ENCODE measurements at regions not wholly inside any gene's neighbourhood (a gene's known extent, or its start where the extent isn't known, plus 50 kb on each side); places are given as distances from the start of the nearest gene placed in this dataset.

DNA sequence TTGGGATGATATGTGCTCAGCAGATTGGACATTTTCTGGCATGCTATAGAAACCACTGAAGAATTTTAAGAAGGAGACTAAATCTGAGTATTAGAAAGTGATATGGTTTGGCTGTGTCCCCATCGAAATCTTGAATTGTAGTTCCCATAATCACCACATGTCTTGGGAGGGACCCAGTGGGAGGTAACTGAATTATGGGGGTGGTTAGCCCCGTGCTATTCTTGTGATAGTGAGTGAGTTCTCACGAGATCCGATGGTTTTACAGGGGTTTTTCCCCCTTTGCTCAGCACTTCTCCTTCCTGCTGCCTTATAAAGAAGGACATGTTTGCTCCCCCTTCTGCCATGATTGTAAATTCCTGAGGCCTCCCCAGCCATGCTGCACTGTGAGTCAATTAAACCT, 535.9 kb upstream of the VRK2 start:
- DNase-seq (ENCODE audit: low spot score): no peak

DNA sequence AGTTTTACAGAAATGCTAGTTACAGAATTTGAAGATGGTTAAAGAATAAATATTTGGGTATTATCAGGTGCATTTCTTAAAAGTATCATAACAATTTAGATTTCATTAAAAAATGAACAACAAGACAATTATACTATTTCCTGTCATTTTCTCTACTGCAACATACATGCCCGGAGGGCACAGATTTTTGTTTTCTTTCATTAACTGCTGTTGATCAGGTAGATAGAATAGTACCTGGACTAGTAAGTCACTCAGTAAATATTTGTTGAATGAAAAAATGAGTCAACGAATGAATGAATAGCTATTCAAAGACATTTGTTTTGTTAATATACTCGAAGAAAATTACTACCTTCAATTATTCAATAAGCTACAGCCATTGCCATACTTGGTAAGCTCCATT, 531.2 kb upstream of the VRK2 start:
- no peak for DNase-seq (ENCODE audit: low spot score)

DNA sequence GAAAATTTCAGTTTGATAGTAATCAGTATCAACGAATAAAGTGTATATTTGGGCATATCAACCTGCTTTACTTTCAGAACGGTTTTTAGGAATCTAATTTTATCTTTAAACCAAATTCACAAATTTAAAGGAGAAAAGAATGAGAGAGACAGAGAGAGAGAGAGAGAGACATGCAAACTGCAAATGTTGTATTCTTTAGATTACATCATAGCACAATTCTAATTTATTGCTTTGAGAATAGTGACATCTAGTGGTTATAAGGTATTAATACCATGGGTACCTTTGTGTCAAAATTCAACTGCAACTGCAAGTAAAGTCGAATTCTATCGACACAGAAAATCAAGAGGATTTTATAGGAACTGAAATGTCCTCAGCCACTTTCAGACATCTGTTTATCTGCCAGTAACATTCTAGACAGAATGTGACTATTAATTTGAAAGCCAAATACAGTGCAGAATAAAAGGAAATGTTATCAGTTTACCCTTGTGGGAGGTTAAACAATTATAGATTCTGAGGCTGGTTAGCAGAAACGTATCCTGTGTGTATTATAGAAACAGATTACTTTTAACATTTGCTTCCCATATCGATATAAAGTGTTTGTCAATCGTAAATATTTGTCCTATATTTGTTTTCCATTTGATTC, 529.8 kb upstream of the VRK2 start:
- peak; percentile 59 for DNase-seq (ENCODE audit: low spot score)

DNA sequence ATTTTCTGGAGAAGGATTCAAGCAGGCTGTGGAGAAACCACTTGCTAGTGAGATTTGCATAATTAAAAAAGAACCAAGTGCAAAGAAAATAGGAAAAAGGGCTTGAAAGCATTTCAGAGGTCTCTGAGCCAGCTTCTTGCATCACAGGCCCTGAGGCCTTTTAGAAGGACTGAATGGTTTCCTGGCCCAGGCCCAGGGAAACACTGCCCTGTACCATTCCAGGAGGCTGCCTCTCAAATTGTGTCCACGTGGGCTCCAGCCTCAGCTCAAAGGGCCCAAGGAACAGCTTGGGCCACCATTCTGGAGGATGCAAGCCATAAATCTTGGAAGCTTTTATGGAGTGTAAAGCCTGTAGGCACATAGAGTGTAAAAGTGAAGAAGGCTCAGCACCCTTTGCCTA, 523.3 kb upstream of the VRK2 start:
- no peak for DNase-seq (ENCODE audit: low spot score)

DNA sequence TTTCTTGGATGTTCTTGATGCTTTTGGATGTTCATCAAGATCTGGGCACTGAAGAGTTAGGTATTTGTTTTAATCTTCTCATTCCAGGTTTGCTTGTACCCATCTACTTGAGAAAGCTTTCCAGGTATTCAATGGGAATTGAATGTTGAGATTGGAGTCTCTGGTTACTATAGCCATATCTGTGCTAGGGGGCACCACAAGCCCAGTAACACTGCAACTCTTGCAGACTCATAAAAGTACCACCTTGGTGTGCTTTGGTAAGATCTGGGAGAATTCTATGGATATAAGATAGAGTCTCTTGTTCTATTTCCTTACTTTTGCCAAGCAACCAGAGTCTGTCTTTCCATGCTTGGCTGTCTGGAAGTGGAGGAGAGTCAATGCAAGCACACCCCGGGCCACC, 518.9 kb upstream of the VRK2 start:
- DNase-seq (ENCODE audit: low spot score): no peak

DNA sequence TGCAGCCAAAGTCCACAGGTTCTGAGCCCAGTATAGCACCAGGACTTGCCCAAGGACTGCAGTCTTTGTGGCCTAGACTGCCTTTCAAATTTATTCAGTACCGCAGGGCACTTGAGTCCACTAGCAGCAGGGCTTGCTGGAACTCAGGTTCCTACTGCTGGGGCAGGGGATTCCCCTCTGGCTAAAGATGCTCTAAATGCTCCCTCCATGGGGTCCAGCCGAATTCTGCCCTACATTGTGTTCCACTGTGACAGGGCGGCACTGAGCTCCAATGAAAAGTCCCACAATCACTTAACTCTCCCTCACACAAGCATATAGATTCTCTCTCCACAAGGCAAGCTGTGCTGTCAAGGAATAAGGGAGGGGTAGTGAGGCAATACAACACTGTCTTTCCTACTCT, 518.1 kb upstream of the VRK2 start:
- DNase-seq (ENCODE audit: low spot score): no peak

DNA sequence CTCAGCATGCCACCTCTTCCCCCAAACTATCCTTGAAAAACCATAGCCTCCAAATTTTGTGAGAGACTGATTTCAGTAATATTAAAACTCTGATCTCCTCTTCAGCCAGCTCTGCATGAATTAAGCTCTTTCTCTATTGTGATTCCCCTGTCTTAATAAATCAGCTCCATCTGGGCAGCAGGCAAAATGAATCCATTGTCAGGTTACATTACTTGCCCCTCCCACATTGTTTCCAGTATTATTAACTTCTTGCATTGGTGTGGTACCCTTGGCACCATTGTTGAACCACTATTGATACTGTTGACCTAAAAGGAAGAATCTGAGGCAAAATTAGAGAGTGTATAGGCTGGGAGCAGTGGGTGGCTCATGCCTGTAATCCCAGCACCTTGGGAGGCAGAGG, 512.2 kb upstream of the VRK2 start:
- no peak for DNase-seq (ENCODE audit: low spot score)

DNA sequence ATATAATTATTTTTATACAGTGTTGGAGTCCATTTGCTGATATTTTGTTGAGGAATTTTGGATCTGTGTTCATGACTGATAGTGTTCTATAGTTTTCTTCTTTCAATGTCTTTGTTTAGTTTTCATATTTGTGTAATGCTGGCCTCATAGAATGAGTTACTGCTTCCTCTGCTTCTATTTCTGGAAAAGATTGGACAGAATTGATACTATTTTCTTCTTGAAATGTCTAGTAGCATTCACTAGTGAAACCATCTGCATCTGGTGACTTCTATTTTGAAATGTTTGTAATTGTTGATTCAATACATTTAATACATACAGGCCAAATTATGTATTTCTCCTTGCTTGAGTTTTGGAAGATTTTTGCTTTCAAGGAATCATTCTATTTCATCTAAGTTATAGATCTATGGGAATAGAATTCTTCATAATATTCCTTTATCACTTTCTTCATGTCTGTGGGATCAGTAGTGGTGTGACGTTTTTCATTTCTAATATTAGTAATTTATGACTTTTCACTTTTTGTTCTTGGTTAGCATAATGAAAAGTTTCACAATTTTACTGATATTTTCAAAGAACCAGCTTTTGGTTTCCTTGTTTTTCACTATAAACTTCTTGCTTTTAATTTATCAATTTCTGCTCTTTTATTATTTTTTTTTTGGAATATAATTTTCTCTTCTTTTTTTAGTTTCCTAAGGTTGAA, 509.9 kb upstream of the VRK2 start:
- DNase-seq (ENCODE audit: low spot score): no peak

DNA sequence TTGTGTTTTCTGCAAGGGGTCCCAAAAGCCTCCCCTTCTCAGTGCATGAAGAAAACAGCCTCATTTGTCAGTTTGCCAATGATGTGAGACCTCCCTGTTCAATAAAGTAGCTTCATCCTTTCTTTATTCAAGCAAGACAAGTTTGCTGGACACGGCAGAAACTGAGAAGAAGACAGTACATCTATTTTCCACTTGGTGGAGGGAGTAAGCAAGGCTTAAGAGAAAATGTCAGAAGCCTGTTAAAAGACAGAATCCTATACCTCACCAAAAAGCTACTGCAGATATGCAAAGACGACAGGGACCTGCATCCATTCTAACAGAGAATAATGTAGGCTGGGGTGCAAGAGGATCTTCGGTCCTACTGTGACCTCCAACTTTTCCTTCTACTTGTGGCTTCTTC, 506.8 kb upstream of the VRK2 start:
- DNase-seq (ENCODE audit: low spot score): no peak

DNA sequence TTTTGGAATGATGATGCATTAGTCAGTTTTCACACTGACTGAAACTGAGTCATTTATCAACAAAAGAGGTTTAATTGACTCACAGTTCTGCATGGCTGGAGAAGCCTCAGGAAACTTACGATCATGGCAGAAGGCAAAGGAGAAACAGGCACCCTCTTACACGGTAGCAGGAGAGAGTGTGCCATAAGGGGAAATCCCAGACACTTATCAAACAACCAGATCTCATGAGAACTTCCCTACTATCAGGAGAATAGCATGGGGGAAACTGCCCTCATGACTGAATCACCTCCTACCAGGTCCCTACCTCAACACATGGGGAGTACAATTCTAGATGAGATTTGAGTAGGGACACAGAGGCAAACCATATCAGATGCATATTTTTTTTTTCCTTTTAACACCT, 504.5 kb upstream of the VRK2 start:
- no peak for DNase-seq (ENCODE audit: low spot score)

DNA sequence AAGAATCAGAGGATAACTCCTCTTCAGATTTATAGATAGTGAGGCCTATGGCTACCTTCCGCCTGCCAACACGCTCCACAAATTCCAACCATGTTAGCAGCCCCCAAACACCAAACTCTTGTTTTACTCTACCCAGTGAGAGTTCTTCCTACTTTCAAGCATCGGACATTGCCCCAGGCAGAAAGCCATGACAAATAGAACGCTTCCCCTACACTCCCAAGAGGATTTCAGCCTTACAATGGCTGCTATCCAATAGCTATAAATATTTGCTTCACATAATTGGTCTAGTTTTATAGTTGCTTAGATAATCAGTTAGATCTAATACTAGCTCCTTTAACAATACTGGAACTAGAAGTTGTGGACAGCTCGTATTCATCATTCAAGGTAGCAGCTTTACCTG, 503.4 kb upstream of the VRK2 start:
- DNase-seq (ENCODE audit: low spot score): no peak

DNA sequence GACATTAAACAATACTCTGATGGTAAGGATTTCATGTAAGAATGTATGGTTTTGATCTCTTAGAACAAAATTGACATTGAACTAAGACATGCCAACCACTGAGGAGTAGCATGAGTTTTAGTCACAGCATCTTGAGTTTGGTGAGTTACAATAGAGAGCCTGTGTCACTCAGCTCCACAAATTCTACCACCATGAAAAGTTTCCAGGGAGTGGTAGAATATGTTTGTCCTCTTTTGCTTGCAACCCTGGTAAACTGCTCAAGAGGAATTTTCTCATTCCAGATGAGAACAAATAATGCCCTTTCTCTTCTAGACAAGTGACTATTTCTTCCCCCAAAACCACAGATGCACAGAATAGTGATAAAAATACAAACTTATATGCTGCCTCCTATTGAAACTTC, 502.0 kb upstream of the VRK2 start:
- no peak for DNase-seq (ENCODE audit: low spot score)

DNA sequence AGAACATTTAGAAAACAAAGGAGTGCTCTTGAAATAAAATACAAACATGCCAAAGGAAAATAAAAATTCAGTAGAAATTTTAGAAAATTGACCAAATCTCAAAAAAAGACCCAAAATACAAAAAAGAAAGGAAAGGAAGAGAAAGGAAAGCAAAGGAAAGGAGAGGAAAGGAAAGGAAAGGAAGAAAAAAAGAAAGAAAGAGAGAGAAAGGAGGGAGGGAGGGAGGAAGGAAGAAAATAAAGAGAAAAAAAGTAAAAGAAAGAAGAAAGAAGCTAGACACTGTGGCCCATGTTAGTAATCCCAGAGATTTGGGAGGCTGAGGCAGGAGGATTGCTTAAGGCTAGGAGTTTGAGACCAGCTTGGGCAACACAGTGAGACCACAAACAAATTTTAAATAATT, 500.1 kb upstream of the VRK2 start:
- DNase-seq (ENCODE audit: low spot score): no peak

DNA sequence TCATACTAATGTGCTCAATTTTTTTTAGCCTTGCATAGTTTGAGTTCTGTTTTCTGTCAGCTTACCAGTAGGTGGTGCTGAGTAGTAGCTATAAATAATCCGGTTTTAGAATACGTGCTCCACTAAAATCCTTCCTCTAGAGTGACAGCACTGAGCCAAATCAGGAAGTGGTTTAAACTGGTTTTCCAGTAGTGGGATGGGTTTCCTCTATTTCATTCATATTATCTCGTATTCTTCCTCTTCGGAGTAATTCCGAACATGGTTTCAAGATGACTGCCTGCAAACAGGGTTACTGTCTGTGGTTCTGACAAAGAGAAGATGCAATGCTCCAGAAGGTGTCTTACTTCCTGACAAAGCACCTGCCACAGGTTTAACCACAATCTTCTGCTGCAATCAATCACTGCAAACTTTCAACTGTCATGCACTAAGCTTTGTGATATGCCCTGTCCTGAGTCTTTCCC, 496.9 kb upstream of the VRK2 start:
- DNase-seq (ENCODE audit: low spot score): peak; percentile 15

DNA sequence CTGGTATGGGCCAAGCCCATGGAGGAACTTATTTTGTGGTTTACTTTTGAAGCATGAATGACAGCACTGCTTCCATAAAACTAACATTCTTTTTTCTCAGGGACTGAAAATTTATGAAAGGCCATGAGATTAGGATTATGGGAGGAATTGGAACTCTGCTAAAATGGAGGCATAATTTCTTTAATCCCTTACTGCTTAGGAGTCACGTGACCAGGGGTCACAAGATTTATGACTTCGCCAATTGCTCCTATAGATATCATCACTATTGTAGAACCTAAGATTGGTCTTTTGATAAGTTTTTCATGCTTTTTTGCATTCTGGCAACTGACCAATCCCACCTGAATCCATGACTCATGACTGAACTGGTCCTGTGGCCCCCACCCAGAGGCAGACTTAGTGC, 495.7 kb upstream of the VRK2 start:
- no peak for DNase-seq (ENCODE audit: low spot score)

DNA sequence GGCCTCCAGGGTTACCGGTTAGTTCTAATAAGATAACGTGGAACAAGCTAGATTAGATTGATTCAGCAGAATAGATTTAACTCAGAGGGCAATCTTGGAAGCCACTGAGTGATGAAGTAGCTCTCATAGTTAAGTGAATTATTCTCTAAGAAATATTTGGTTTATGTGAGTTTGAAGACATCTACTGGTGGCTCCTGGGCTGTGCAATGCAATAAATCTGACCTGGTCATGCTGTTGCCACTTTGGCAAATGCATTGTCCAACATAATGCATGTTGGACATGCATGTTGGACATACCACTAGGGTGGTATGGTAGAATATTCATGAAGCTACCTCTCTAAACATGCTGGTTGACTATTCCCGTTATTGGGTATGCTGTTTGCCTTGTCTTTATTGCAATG, 493.7 kb upstream of the VRK2 start:
- no peak for DNase-seq (ENCODE audit: low spot score)

DNA sequence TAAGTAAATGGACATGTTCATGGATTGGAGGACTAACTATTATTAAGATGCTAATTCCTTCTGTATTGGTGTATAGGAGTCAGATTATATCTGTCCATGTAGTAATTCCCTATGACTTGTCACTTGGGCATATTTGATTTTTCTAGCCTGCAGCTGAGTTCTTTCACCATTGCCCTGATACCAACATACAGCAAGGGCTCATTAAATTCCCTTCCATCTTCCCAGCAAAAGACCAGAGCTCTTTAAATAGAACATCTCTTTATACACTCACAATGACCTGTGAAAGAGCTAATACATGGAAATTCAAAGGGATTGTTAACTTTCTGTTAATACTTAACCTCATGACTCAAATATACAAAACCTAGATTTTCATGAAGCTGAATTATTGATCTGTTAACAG, 492.3 kb upstream of the VRK2 start:
- no peak for DNase-seq (ENCODE audit: low spot score)

DNA sequence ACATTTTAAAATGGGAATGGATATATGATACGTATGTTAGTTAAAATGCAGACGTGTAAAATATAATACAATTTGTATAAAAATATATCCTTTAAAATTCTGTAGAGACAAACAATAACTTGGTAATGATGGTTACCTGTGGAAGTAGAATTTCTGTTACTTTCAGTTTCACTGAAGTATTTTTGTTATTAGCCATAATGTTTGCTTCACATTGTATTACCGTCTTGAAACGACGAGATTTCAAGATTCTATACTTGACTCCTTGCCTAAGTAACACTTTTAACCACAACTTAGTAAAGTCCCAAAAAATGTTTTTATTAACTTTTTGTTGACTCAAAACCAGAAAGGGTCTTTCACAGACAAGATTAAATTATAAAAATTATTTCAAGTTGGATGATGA, 488.3 kb upstream of the VRK2 start:
- DNase-seq (ENCODE audit: low spot score): no peak

DNA sequence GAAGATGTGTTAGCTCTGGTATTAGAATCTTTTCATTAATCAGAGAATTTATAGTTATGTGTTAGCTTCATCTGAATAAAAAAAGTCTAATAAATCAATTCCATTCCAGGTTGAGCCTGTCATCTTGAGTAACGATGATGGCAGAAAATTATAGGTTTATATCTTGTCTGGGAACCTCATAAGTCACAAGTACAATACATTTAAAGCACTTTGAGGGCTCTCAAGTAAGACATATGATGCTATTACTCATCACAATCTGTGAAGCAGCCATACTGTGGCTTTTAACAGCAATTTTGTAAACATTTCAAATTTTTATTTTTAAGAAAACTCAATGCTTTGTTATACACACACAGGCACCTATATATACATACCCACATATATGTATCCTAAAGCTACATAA, 484.1 kb upstream of the VRK2 start:
- no peak for DNase-seq (ENCODE audit: low spot score)

DNA sequence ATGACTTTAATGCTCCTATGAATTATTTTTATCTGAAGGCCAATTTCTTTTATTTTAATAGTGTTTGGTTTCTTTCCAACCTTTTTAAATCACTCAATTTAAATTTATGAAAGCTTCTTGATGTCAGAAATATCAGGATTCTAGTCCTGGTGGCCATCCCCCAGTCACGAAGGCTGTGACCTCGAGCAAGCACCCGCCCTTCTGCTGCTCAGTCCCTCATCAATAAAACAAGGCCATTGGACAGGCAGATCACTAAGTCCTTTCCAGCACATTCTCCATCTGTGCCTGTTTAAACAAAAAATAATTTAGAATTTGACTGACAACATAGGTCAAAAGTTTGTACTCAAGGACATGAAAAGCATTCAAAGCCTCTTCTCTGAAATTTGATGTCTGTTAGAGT, 483.6 kb upstream of the VRK2 start:
- no peak for DNase-seq (ENCODE audit: low spot score)

DNA sequence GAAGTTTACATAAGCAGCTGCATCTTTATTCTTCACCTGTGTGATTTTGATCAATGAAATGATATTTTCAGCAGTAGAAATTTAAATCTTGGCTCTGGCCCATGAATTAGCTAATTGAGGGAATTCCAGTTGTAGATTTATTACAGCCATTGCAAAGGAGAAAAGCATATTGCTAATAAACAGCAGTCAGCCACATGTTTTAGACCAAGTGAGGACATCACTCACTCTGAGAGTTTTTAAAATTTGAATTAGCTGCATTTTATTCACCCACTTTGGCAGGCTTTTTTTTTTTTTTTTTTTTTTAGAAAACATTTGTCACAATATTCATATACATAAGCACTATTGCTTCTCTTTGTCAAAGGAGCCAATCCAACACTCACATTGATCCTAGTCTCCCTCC, 479.4 kb upstream of the VRK2 start:
- no peak for DNase-seq (ENCODE audit: low spot score)

DNA sequence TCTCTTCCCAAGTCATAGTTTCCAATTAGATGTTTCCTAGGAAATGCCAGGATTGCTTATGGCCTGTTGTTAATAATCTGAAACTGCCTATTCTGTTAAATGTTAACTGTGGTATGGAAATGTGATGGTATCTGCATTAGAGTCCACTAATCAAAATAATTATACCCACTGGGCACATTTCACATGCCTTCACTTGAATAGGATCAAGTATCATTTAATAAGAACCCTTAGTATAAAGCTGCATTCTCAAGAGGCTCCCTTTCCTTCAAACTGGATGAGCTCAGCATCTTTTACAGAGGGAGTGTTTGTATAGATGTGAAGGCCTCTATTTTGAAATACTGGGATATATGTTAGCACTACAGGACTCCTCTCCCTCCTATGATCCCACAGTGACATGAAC, 477.2 kb upstream of the VRK2 start:
- DNase-seq (ENCODE audit: low spot score): no peak

DNA sequence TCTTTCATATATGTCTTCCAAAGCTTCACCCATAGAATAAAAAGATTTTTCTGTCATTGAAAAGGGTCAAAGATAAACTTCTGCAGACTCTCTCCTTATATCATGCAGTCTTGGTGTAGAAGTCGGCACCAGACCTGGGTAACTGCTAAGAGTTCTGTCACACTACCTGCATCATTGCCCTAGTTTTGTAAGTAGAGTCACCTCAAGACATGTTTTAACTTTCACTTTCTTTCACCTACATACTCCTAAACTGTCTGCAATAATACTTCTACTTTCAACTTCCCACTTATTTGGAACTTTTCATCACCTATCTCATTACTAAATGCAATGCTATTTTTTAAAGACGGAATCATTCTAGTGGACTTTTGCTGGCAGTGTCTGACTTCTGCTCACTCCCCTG, 475.6 kb upstream of the VRK2 start:
- no peak for DNase-seq (ENCODE audit: low spot score)

DNA sequence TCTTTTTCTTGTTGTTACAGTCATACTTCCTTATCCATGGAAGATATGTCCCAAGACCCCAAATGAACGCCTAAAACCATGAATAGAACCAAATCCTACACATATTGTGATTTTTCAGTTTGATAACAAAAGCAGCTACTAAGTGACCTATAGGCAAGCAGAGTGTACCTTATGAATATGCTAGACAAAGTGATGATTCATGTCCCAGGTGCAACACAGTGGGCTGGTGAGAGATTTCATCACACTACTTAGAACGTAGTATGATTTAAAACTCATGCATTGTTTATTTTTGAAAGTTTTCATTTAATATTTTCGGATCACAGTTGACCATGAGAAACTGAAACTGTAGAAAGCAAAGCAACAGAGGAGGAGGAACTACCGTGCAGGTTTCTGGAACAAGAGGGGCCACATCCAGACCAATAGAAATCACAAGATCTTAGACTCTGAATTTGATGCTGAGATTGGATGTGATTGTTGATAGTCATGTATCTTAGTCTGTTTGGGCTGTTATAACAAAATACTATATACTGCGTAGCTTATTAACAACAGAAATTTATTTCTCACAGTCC, 470.8 kb upstream of the VRK2 start:
- no peak for DNase-seq (ENCODE audit: low spot score)
